ENCODE measurements at regions not wholly inside any gene's neighbourhood (a gene's known extent, or its start where the extent isn't known, plus 50 kb on each side); places are given as distances from the start of the nearest gene placed in this dataset.
A peak's percentile ranks its signal among the peaks of the same experiment; 100 is the strongest.

- Histone ChIP-seq H3K23me2 (ENCODE audit: insufficient read length, low read depth, low read length, poor library complexity, severe bottlenecking) (no peaks in the 10 kb centered on the region), H2AFZ (ENCODE audit: low read length) (peak overlapping the region; percentile 91)
- no peak for TF ChIP-seq CTCF (conservative IDR thresholded peaks at IDR 0.05)
These were observed 104.9 kb upstream of the TNR start for GRCh38 chr1:175848329-175848728.

More at GRCh38 chr1:175848329-175848728, 104.9 kb upstream of the TNR start:
- no peak overlapping the region for H2BK12ac ChIP-seq (ENCODE audit: insufficient read length, low read depth, low read length)
- H3K14ac ChIP-seq (ENCODE audit: insufficient read depth, low read length) = no peak overlapping the region
- no peaks in the 10 kb centered on the region for H3K79me1 ChIP-seq (ENCODE audit: insufficient read depth, low read depth, low read length, poor library complexity, severe bottlenecking)
- H3K4me1 Mint-ChIP-seq = peaks cover 20 to 26% of the 10 kb centered on the region in 2 experiments
- H2BK15ac ChIP-seq (ENCODE audit: low read depth, low read length) = no peak overlapping the region
- no peak overlapping the region for H3T11ph ChIP-seq (ENCODE audit: low read length)
- no peak overlapping the region for H4K5ac ChIP-seq (ENCODE audit: insufficient read length, low read depth, low read length)
- H3K27me3 Mint-ChIP-seq (ENCODE audit: low read depth) = peaks cover 3% of the 10 kb centered on the region; the same call in 1 of the 2 replicates
- no peaks in the 10 kb centered on the region for H3K27me3 ChIP-seq (ENCODE audit: insufficient read depth, low read length)
- H3K79me2 ChIP-seq (ENCODE audit: insufficient read depth, low read length) = no peaks in the 10 kb centered on the region
- H2BK20ac ChIP-seq (ENCODE audit: low read depth, low read length, poor library complexity, severe bottlenecking) = no peak overlapping the region
- 0 out of 2 replicates have a peak, but pooled peaks cover 4% of the 10 kb centered on the region for H3K4me1 ChIP-seq (ENCODE audit: insufficient read depth, low read length)
- no peak overlapping the region for H3K23ac ChIP-seq (ENCODE audit: insufficient read length, low read depth, low read length)
- H4K91ac ChIP-seq (ENCODE audit: insufficient read length, low read depth, low read length) = no peak overlapping the region
- DNase-seq = no peak
- no peak overlapping the region for H3K27ac Mint-ChIP-seq
- H4K8ac ChIP-seq (replicated peaks; ENCODE audit: insufficient read length, low read depth, low read length) = no peak overlapping the region
- no peaks in the 10 kb centered on the region for H3K9me3 ChIP-seq (ENCODE audit: control insufficient read depth, low read depth, low read length)
- WGBS (ENCODE audit: extremely low coverage, insufficient read length, low lambda C conversion rate) = no CpG with 5 or more reads among the region's 5 CpGs
- H2BK120ac ChIP-seq (ENCODE audit: low read depth, low read length, poor library complexity, severe bottlenecking) = no peak overlapping the region
- H3K27ac ChIP-seq (ENCODE audit: insufficient read length, low read depth, low read length) = no peak overlapping the region
- no peak overlapping the region for H3K4me3 Mint-ChIP-seq
- H3K18ac ChIP-seq (ENCODE audit: insufficient read length, low read depth, low read length) = no peak overlapping the region
- no peaks in the 10 kb centered on the region for H3K9me3 Mint-ChIP-seq
- H2BK5ac ChIP-seq (ENCODE audit: insufficient read length, low read length) = no peak overlapping the region
- H3K56ac ChIP-seq (ENCODE audit: insufficient read length, low read depth, low read length) = no peak overlapping the region
- no peak overlapping the region for H3K9ac ChIP-seq (ENCODE audit: extremely low read depth, insufficient read length, low read length)
- H2AK5ac ChIP-seq (ENCODE audit: insufficient read length, low read length) = no peak overlapping the region
- no peaks in the 10 kb centered on the region for H4K20me1 ChIP-seq (ENCODE audit: control insufficient read depth, insufficient read depth, insufficient read length)
- no peak overlapping the region for H3K4ac ChIP-seq (ENCODE audit: low read depth, low read length)
- H3K4me2 ChIP-seq (ENCODE audit: insufficient read depth, insufficient read length, low read length) = peak overlapping the region; percentile 8
- no peaks in the 10 kb centered on the region for H3K36me3 Mint-ChIP-seq (ENCODE audit: insufficient read depth in 1 of 3, low read depth in 3 of 3)

All from H9 (cell line).